IMR-90 (cell line): ENCODE measurements at regions not wholly inside any gene's neighbourhood (a gene's known extent, or its start where the extent isn't known, plus 50 kb on each side); places are given as distances from the start of the nearest gene placed in this dataset.

Experiments
- ATAC-seq: fragments of 200-7000 bp; cut with Tn5 transposase; 2 replicates; pipeline ENCODE4 v1.9.1; 2020; ENCODE audit warnings: low read depth, mild to moderate bottlenecking, moderate library complexity
- BruUV-seq: library from RNA; stranded (reverse); fragments of 400-500 nt; replicated peaks from 2 replicates; lab custom pipeline; 2021; lab: Mats Ljungman, UMichigan
- CTCF ChIA-PET: fragments of 300-600 bp; formaldehyde crosslinking; extraction: SDS; loops from one replicate; lab custom pipeline; 2021; ENCODE audit warnings: antibody characterized with exemption; lab: Yijun Ruan, JAX
- POLR2A ChIA-PET: fragments of 300-600 bp; sonication (Branson Sonifier 250); formaldehyde crosslinking; loops from one replicate; lab custom pipeline; 2022; ENCODE audit warnings: antibody characterized with exemption; ENCODE audit not compliant: unreplicated experiment; lab: Charles Lee
- DNase-seq: peaks from one replicate; pipeline ENCODE4 v3.0.0; 2013
- H2AFZ ChIP-seq: replicated peaks from 2 replicates; pipeline ENCODE3; 2013; ENCODE audit warnings: low read length, mild to moderate bottlenecking; ENCODE audit not compliant: poor library complexity
- H2AK5ac ChIP-seq: 2 replicates; pipeline ENCODE4 v1.6.1; 2013; ENCODE audit warnings: low read depth, low read length, inconsistent platforms
- H2AK9ac ChIP-seq: replicated peaks from 2 replicates; pipeline ENCODE3; 2013; ENCODE audit warnings: mild to moderate bottlenecking, low read depth, low read length, moderate library complexity; ENCODE audit not compliant: poor library complexity
- H2BK120ac ChIP-seq: 2 replicates; pipeline ENCODE4 v1.6.1; 2013; ENCODE audit warnings: low read depth, low read length, inconsistent platforms
- H2BK15ac ChIP-seq: 3 replicates; pipeline ENCODE4 v1.6.1; 2013; ENCODE audit warnings: low read depth, low read length, inconsistent platforms
- H2BK20ac ChIP-seq: 2 replicates; pipeline ENCODE4 v1.6.1; 2013; ENCODE audit warnings: low read depth, mild to moderate bottlenecking, inconsistent platforms, low read length, moderate library complexity
- H2BK5ac ChIP-seq: 2 replicates; pipeline ENCODE4 v1.6.1; 2013; ENCODE audit warnings: mild to moderate bottlenecking, low read depth, low read length, inconsistent platforms; ENCODE audit not compliant: poor library complexity, severe bottlenecking
- H3K14ac ChIP-seq: replicated peaks from 2 replicates; pipeline ENCODE4 v1.6.1; 2013; ENCODE audit warnings: low read depth, low read length, inconsistent platforms
- H3K18ac ChIP-seq: 2 replicates; pipeline ENCODE4 v1.6.1; 2013; ENCODE audit warnings: low read depth, low read length, control low read depth
- H3K23ac ChIP-seq: 2 replicates; pipeline ENCODE4 v1.6.1; 2013; ENCODE audit warnings: low read depth, low read length, inconsistent platforms
- H3K27ac ChIP-seq: 2 replicates; pipeline ENCODE4 v1.5.1; 2013; ENCODE audit warnings: mild to moderate bottlenecking, control low read depth, low read length; ENCODE audit not compliant: insufficient read depth
- H3K27me3 ChIP-seq: 2 replicates; pipeline ENCODE4 v1.6.1; 2013; ENCODE audit warnings: low read length; ENCODE audit not compliant: control insufficient read depth, insufficient read depth
- H3K36me3 ChIP-seq: 2 replicates; pipeline ENCODE4 v1.6.1; 2013; ENCODE audit warnings: low read length, mixed read lengths; ENCODE audit not compliant: control insufficient read depth, insufficient read depth
- H3K4ac ChIP-seq: 2 replicates; pipeline ENCODE4 v1.6.1; 2013; ENCODE audit warnings: low read depth, low read length, inconsistent platforms
- H3K4me1 ChIP-seq: 2 replicates; pipeline ENCODE4 v1.6.1; 2013; ENCODE audit warnings: low read length, mixed read lengths; ENCODE audit not compliant: control insufficient read depth, insufficient read depth
- H3K4me2 ChIP-seq: 2 replicates; pipeline ENCODE4 v1.6.1; 2013; ENCODE audit warnings: low read depth, mild to moderate bottlenecking, control low read depth, low read length, moderate library complexity
- H3K4me3 ChIP-seq: 2 replicates; pipeline ENCODE4 v1.5.1; 2013; ENCODE audit warnings: low read depth, mild to moderate bottlenecking, control low read depth, low read length, moderate library complexity; ENCODE audit not compliant: insufficient read depth
- H3K56ac ChIP-seq: 2 replicates; pipeline ENCODE4 v1.6.1; 2013; ENCODE audit warnings: low read length, inconsistent platforms; ENCODE audit not compliant: insufficient read depth; ENCODE audit errors: extremely low read depth
- H3K79me1 ChIP-seq, 2 experiments: 2 replicates each; pipeline ENCODE4 v1.6.1; 2013; ENCODE audit warnings: low read length in 2 of 2, inconsistent platforms in 1 of 2, low read depth in 1 of 2
- H3K9ac ChIP-seq: 2 replicates; pipeline ENCODE4 v1.6.1; 2013; ENCODE audit warnings: low read depth, low read length, control low read depth
- H3K9me1 ChIP-seq: 2 replicates; pipeline ENCODE4 v1.6.1; 2013; ENCODE audit warnings: low read length, inconsistent platforms; ENCODE audit not compliant: insufficient read depth
- H3K9me3 ChIP-seq: 2 replicates; pipeline ENCODE4 v1.6.1; 2013; ENCODE audit warnings: low read length; ENCODE audit not compliant: control insufficient read depth, insufficient read depth
- H4K20me1 ChIP-seq: 2 replicates; pipeline ENCODE4 v1.6.1; 2013; ENCODE audit warnings: low read length, inconsistent platforms; ENCODE audit not compliant: insufficient read depth
- H4K5ac ChIP-seq: 2 replicates; pipeline ENCODE4 v1.6.1; 2013; ENCODE audit warnings: mild to moderate bottlenecking, low read depth, low read length, control low read depth
- H4K8ac ChIP-seq, 2 experiments: 2 replicates each; pipeline ENCODE4 v1.6.1; 2013; ENCODE audit warnings: low read depth in 2 of 2, low read length in 2 of 2, control low read depth in 1 of 2, inconsistent platforms in 1 of 2
- H4K91ac ChIP-seq: 2 replicates; pipeline ENCODE4 v1.6.1; 2013; ENCODE audit warnings: low read depth, low read length, inconsistent platforms; ENCODE audit not compliant: insufficient read depth
- BHLHE40 ChIP-seq: fragments of 150-350 bp; IDR thresholded peaks from 2 replicates; pipeline ENCODE4 v1.6.1; 2016; ENCODE audit warnings: mild to moderate bottlenecking, low read depth, low read length
- CEBPB ChIP-seq: IDR thresholded peaks from 2 replicates; pipeline ENCODE4 v1.6.1; 2012; ENCODE audit warnings: low read depth, low read length, improper control_type of control experiment
- CHD1 ChIP-seq: IDR thresholded peaks from 2 replicates; pipeline ENCODE4 v1.6.1; 2012; ENCODE audit warnings: low read depth, low read length, improper control_type of control experiment
- CTCF ChIP-seq: conservative IDR thresholded peaks from 2 replicates; pipeline ENCODE4 v1.5.1; 2012; ENCODE audit warnings: mild to moderate bottlenecking, low read depth, low read length, improper control_type of control experiment
- ELK1 ChIP-seq: fragments of 150-350 bp; IDR thresholded peaks from 2 replicates; pipeline ENCODE4 v1.6.1; 2016; ENCODE audit warnings: low read depth, mild to moderate bottlenecking, low read length, moderate library complexity, borderline replicate concordance
- FOS ChIP-seq: fragments of 150-350 bp; IDR thresholded peaks from 2 replicates; pipeline ENCODE4 v1.6.1; 2016; ENCODE audit warnings: low read depth, low read length
- MAFK ChIP-seq: IDR thresholded peaks from 2 replicates; pipeline ENCODE4 v1.6.1; 2012; ENCODE audit warnings: low read depth, low read length, improper control_type of control experiment
- MAZ ChIP-seq: IDR thresholded peaks from 2 replicates; pipeline ENCODE4 v1.6.1; 2012; ENCODE audit warnings: low read depth, mild to moderate bottlenecking, low read length, improper control_type of control experiment, moderate library complexity, borderline replicate concordance
- MXI1 ChIP-seq: IDR thresholded peaks from 2 replicates; pipeline ENCODE4 v1.6.1; 2012; ENCODE audit warnings: low read depth, mild to moderate bottlenecking, low read length, moderate library complexity, borderline replicate concordance
- NFE2L2 ChIP-seq: fragments of 150-350 bp; IDR thresholded peaks from 2 replicates; pipeline ENCODE4 v1.6.1; 2016; ENCODE audit warnings: low read depth, mild to moderate bottlenecking, low read length
- POLR2A ChIP-seq: IDR thresholded peaks from 2 replicates; pipeline ENCODE4 v1.6.1; 2012; ENCODE audit warnings: mild to moderate bottlenecking, low read depth, low read length
- RAD21 ChIP-seq: IDR thresholded peaks from 2 replicates; pipeline ENCODE4 v1.6.1; 2012; ENCODE audit warnings: low read length, improper control_type of control experiment
- RCOR1 ChIP-seq: IDR thresholded peaks from 2 replicates; pipeline ENCODE4 v1.6.1; 2012; ENCODE audit warnings: mild to moderate bottlenecking, low read length, improper control_type of control experiment; ENCODE audit not compliant: insufficient replicate concordance
- RFX5 ChIP-seq: IDR thresholded peaks from 2 replicates; pipeline ENCODE4 v1.8.0; 2012; ENCODE audit warnings: low read depth, mild to moderate bottlenecking, low read length, moderate library complexity
- SMC3 ChIP-seq: fragments of 150-350 bp; IDR thresholded peaks from 2 replicates; pipeline ENCODE4 v1.6.1; 2016; ENCODE audit warnings: low read depth, mild to moderate bottlenecking, antibody characterized with exemption, low read length, moderate library complexity
- USF2 ChIP-seq: fragments of 150-350 bp; IDR thresholded peaks from 2 replicates; pipeline ENCODE4 v1.6.1; 2017; ENCODE audit warnings: mild to moderate bottlenecking, antibody characterized with exemption, low read length, low read depth
- WGBS, 2 experiments: methylation state at CpG; one replicate each; pipeline versions ENCODE4 v1.1.5 to v1.1.7; 2013; ENCODE audit warnings: missing lambda C conversion rate in 2 of 2; ENCODE audit not compliant: insufficient read length in 1 of 2; ENCODE audit errors: extremely low coverage in 2 of 2; 5-methylcytosine and 5-hydroxymethylcytosine counted together
- dilution Hi-C: fragments of 300-500 bp; cut with HindIII; formaldehyde crosslinking; loops from one replicate; pipeline ENCODE4 v1.14.3; 2018; ENCODE audit warnings: low sequenced_read_pairs; ENCODE audit not compliant: unreplicated experiment
- in situ Hi-C: fragments of 300-500 bp; cut with MboI; formaldehyde crosslinking; loops from 3 replicates; pipeline ENCODE4 v1.14.3; 2019; ENCODE audit warnings: low sequenced_read_pairs, inconsistent platforms, mixed read lengths
- intact Hi-C: fragments of 100-400 bp; cut with micrococcal nuclease; formaldehyde crosslinking; loops from 2 replicates; pipeline ENCODE4 v1.10.0; 2022

GRCh38 chr11:15605094-15605493 is 490.4 kb downstream of the INSC start:
- ATAC-seq (no peak), DNase-seq (no peak)
- Histone ChIP-seq H4K5ac (no peak overlapping the region), H3K56ac (no peak overlapping the region), H2BK5ac (no peak overlapping the region), H2BK15ac (no peak overlapping the region), H3K79me1 (no peaks in the 10 kb centered on the region), H3K27ac (no peak overlapping the region), H2BK20ac (no peak overlapping the region), H4K91ac (no peak overlapping the region), H3K9me1 (no peaks in the 10 kb centered on the region), H3K9me3 (no peaks in the 10 kb centered on the region), H3K9ac (no peak overlapping the region), H4K20me1 (no peaks in the 10 kb centered on the region), H3K23ac (no peak overlapping the region), H3K27me3 (peaks cover 28% of the 10 kb centered on the region), H3K4ac (no peak overlapping the region), H3K14ac (no peak overlapping the region), H3K18ac (no peak overlapping the region), H3K4me2 (no peak overlapping the region), H3K4me3 (no peak overlapping the region), H2AFZ (no peak overlapping the region), H3K36me3 (no peaks in the 10 kb centered on the region), H2AK9ac (no peak overlapping the region), H3K4me1 (no peaks in the 10 kb centered on the region), H2AK5ac (no peak overlapping the region), H4K8ac (no peak overlapping the region), H2BK120ac (no peak overlapping the region)
- no CpG with 5 or more reads among the region's 2 CpGs for WGBS, 2 experiments
- no TSS peak for BruUV-seq
- CTCF ChIA-PET = no interaction called here
- TF ChIP-seq ELK1 = no peak
- TF ChIP-seq BHLHE40 = no peak
- no peak for TF ChIP-seq NFE2L2
- no peak for TF ChIP-seq FOS
- no peak for TF ChIP-seq RFX5
- no peak for TF ChIP-seq POLR2A
- TF ChIP-seq CHD1 = no peak
- no peak for TF ChIP-seq MXI1
- no peak for TF ChIP-seq RCOR1
- no peak for TF ChIP-seq MAFK
- no peak for TF ChIP-seq CEBPB
- TF ChIP-seq USF2 = no peak
- TF ChIP-seq SMC3 = no peak
- TF ChIP-seq CTCF = no peak
- TF ChIP-seq MAZ = no peak
- no peak for TF ChIP-seq RAD21
- dilution Hi-C loops = no loop called here
- in situ Hi-C loops = no loop called here
- POLR2A ChIA-PET = no interaction called here
- intact Hi-C loops = no loop called here
